Gastrocnemius medialis (tissue), 4 donors: ENCODE measurements at regions not wholly inside any gene's neighbourhood (a gene's known extent, or its start where the extent isn't known, plus 50 kb on each side); places are given as distances from the start of the nearest gene placed in this dataset.

Source experiments
- ATAC-seq, 2 donors: fragments of 150-250 bp; one replicate each; pipeline ENCODE4 v1.9.1; 2016
- DNase-seq, 2 donors: peaks; one replicate each; pipeline ENCODE4 v3.0.0-alpha.2; 2019
- H3K27ac ChIP-seq, 4 donors: fragments of 200-600 bp; sonication (generic); 1 replicate in 1 of 4; 2 replicates in 3 of 4; pipeline ENCODE4 v1.5.1; 2016 to 2018; ENCODE audit warnings: mild to moderate bottlenecking in 2 of 4, moderate library complexity in 1 of 4
- H3K27me3 ChIP-seq, 3 donors: fragments of 200-600 bp; sonication (generic) in 2 of 3; 1 replicate in 1 of 3; 2 replicates in 2 of 3; pipeline versions ENCODE4 v1.5.1 to v1.6.0; 2016 to 2019; ENCODE audit warnings: mild to moderate bottlenecking in 1 of 3, moderate library complexity in 1 of 3
- H3K36me3 ChIP-seq, 2 donors: fragments of 200-600 bp; sonication (generic) in 1 of 2; one replicate each; pipeline ENCODE4 v1.5.1; 2017 to 2018
- H3K4me1 ChIP-seq, 2 donors: fragments of 200-600 bp; sonication (generic) in 1 of 2; one replicate each; pipeline ENCODE4 v1.5.1; 2016 to 2017; ENCODE audit warnings: mild to moderate bottlenecking in 2 of 2
- H3K4me3 ChIP-seq, 4 donors: fragments of 200-600 bp; sonication (generic) in 3 of 4; 1 replicate in 1 of 4; 2 replicates in 3 of 4; pipeline ENCODE4 v1.5.1; 2016 to 2019; ENCODE audit warnings: mild to moderate bottlenecking in 2 of 4
- H3K9me3 ChIP-seq, 3 donors: fragments of 200-600 bp; sonication (generic) in 2 of 3; 1 replicate in 1 of 3; 2 replicates in 2 of 3; pipeline ENCODE4 v1.5.1; 2016 to 2019
- POLR2A ChIP-seq, 2 donors: fragments of 450-650 bp; IDR thresholded peaks; one replicate each; pipeline ENCODE4 v1.6.1; 2017; ENCODE audit warnings: antibody characterized with exemption in 2 of 2, mild to moderate bottlenecking in 2 of 2, moderate library complexity in 2 of 2
- in situ Hi-C, 4 donors: fragments of 200-750 bp; cut with MboI; loops; one replicate each; pipeline versions ENCODE4 v1.15.0 to v1.8.0; 2017; ENCODE audit warnings: low sequenced_read_pairs in 4 of 4
- intact Hi-C: fragments of 100-400 bp; cut with DNase I; formaldehyde crosslinking; loops from one replicate; pipeline ENCODE4 v1.15.1; 2023; ENCODE audit warnings: low total_unique reads
- TF ChIP-seq, protein P1 (sequence below), 5 experiments: fragments of 450-650 bp in 3 of 5; fragments of 200-600 bp in 2 of 5; sonication (generic) in 2 of 5; IDR thresholded peaks in 4 of 5; conservative IDR thresholded peaks in 1 of 5; 1 replicate in 4 of 5; 2 replicates in 1 of 5; pipeline ENCODE4 v1.5.1; 2016 to 2019; ENCODE audit warnings: antibody characterized with exemption in 5 of 5, mild to moderate bottlenecking in 3 of 5, moderate library complexity in 3 of 5

DNA sequence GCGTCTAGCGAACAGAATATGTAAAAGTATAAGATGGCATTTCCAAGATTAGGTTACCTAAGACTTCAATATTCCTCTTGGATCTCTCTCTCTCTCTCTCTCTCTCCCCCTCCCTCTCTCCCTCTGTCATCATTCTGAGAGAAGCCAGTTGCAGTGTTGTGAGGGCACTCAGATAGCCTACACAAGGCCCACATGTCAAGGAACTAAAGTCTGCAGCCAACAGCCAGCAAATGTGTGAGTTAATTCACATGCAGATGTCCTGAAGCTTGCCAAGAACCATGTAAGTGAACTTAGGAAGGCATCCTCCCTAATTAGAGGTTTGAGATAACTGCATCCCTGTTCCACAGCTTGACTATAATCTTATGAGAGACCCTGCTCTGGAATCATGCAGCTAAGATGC is 822.9 kb upstream of the PRR20A start:
- H3K4me3 ChIP-seq, result no peak overlapping the region
- H3K27ac ChIP-seq, result no peak overlapping the region
- no peak for DNase-seq
- intact Hi-C loops, result no loop called here
- no peaks in the 10 kb centered on the region for H3K4me1 ChIP-seq
- ATAC-seq, result no peak
- in situ Hi-C loops, result no loop called here
- no peaks in the 10 kb centered on the region for H3K27me3 ChIP-seq
- TF ChIP-seq POLR2A (IDR thresholded peaks at IDR 0.05), result no peak
- TF ChIP-seq, protein P1, sequence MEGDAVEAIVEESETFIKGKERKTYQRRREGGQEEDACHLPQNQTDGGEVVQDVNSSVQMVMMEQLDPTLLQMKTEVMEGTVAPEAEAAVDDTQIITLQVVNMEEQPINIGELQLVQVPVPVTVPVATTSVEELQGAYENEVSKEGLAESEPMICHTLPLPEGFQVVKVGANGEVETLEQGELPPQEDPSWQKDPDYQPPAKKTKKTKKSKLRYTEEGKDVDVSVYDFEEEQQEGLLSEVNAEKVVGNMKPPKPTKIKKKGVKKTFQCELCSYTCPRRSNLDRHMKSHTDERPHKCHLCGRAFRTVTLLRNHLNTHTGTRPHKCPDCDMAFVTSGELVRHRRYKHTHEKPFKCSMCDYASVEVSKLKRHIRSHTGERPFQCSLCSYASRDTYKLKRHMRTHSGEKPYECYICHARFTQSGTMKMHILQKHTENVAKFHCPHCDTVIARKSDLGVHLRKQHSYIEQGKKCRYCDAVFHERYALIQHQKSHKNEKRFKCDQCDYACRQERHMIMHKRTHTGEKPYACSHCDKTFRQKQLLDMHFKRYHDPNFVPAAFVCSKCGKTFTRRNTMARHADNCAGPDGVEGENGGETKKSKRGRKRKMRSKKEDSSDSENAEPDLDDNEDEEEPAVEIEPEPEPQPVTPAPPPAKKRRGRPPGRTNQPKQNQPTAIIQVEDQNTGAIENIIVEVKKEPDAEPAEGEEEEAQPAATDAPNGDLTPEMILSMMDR (IDR thresholded peaks at IDR 0.05 in 4 of 5, conservative IDR thresholded peaks at IDR 0.05 in 1 of 5), result no peak
- no peaks in the 10 kb centered on the region for H3K36me3 ChIP-seq
- no peaks in the 10 kb centered on the region for H3K9me3 ChIP-seq

DNA sequence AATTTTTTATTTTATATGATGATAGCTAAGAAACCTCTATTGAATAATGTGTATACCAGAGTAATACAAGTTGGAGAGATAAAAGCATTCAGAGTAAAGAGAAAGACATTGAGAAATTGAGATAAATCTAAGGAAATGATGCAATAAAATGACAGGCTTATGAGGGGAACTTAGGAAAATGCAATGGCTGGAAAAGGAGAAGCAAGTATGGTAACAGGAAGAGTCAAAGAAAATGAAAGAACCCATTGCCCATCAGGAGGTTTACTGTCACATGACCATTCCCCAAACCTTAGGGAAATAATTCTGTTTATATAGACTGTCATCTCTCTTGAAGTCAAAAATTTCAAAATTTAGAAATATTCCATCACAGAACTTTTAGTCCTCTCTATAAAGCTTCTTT is 808.0 kb upstream of the PRR20A start:
- no peak for ATAC-seq
- Histone ChIP-seq H3K4me3 (no peak overlapping the region), H3K4me1 (no peaks in the 10 kb centered on the region), H3K36me3 (no peaks in the 10 kb centered on the region), H3K27ac (no peak overlapping the region), H3K9me3 (no peaks in the 10 kb centered on the region), H3K27me3 (no peaks in the 10 kb centered on the region)
- DNase-seq, result no peak
- intact Hi-C loops, result no loop called here
- in situ Hi-C loops, result no loop called here
- TF ChIP-seq, protein P1 (IDR thresholded peaks at IDR 0.05 in 4 of 5, conservative IDR thresholded peaks at IDR 0.05 in 1 of 5), result no peak
- no peak for TF ChIP-seq POLR2A (IDR thresholded peaks at IDR 0.05)

DNA sequence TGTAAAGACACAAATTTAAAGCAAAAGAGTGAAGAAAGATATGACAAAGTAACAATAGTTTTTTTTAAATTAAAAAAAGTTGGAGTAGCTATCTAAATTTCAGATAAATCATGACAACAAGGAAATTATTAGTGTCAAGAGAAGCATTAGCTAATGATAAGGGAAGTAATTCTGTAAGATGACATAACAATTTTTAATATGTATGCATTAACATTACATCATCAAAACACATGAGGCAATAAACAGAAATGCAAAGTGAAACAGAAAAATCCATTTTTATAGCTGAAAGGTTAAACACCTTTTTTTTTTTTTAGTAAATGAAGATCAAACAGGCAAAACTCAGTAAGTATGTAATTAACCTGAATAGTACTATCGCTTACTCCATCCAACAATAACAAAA is 804.9 kb upstream of the PRR20A start:
- TF ChIP-seq POLR2A (IDR thresholded peaks at IDR 0.05), result no peak
- TF ChIP-seq, protein P1 (IDR thresholded peaks at IDR 0.05 in 4 of 5, conservative IDR thresholded peaks at IDR 0.05 in 1 of 5), result no peak
- in situ Hi-C loops (no loop called here), intact Hi-C loops (no loop called here)
- ATAC-seq (no peak), DNase-seq (no peak)
- H3K27ac ChIP-seq, result no peak overlapping the region
- H3K9me3 ChIP-seq, result no peaks in the 10 kb centered on the region
- H3K4me1 ChIP-seq, result no peaks in the 10 kb centered on the region
- H3K27me3 ChIP-seq, result no peaks in the 10 kb centered on the region
- H3K4me3 ChIP-seq, result no peak overlapping the region
- no peaks in the 10 kb centered on the region for H3K36me3 ChIP-seq

DNA sequence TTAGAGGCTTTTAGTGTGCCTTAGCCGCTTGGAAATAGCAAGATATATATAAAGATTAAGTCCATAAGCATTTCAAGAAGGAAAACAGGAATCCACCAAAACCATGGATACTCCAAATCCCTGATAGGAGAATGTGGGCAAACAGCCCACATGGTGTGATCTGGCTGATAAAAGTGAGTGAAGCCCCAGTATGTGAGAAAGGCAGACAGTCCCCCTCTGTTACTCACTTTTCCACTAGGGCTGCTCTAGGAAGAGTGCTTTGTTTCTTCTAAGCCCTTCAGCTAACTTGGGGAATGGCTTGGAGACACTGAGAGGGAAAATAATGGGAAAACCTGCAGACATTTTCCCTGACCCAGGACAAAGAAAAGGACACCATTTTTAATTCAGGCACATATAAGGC is 802.3 kb upstream of the PRR20A start:
- no peak for ATAC-seq
- no peak for DNase-seq
- H3K4me1 ChIP-seq, result no peaks in the 10 kb centered on the region
- no peak overlapping the region for H3K27ac ChIP-seq
- no peaks in the 10 kb centered on the region for H3K9me3 ChIP-seq
- no peaks in the 10 kb centered on the region for H3K36me3 ChIP-seq
- in situ Hi-C loops (no loop called here), intact Hi-C loops (no loop called here)
- H3K4me3 ChIP-seq, result no peak overlapping the region
- no peaks in the 10 kb centered on the region for H3K27me3 ChIP-seq
- TF ChIP-seq, protein P1 (IDR thresholded peaks at IDR 0.05 in 4 of 5, conservative IDR thresholded peaks at IDR 0.05 in 1 of 5), result no peak
- TF ChIP-seq POLR2A (IDR thresholded peaks at IDR 0.05), result no peak

DNA sequence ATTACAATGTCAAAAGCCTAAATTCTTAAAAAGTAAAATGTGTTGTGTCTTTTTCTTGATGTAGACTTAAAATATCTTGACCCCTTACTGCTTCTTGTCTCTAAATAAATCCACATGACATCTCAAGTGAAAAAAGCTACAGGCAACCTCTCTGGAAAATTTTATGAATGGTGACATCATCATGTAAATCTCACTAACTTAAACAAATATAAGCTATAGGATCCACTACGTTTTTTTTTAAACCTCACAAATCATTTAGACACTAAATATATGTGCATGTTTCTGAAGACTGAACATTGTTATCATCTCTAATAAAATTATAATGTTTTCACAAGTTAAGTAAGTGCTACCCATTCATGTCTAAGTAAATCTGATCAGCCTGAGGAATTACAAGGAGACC is 793.7 kb upstream of the PRR20A start:
- Histone ChIP-seq H3K27me3 (no peaks in the 10 kb centered on the region), H3K4me3 (no peak overlapping the region), H3K9me3 (no peaks in the 10 kb centered on the region), H3K4me1 (no peaks in the 10 kb centered on the region), H3K36me3 (no peaks in the 10 kb centered on the region), H3K27ac (no peak overlapping the region)
- in situ Hi-C loops, result no loop called here
- ATAC-seq (no peak), DNase-seq (no peak)
- no peak for TF ChIP-seq POLR2A (IDR thresholded peaks at IDR 0.05)
- TF ChIP-seq, protein P1 (IDR thresholded peaks at IDR 0.05 in 4 of 5, conservative IDR thresholded peaks at IDR 0.05 in 1 of 5), result no peak
- intact Hi-C loops, result no loop called here
